H9 (cell line): ENCODE measurements at regions not wholly inside any gene's neighbourhood (a gene's known extent, or its start where the extent isn't known, plus 50 kb on each side); places are given as distances from the start of the nearest gene placed in this dataset.

Experiments used
- DNase-seq: peaks from one replicate; pipeline ENCODE4 v3.0.0-alpha.2; 2017
- H2AFZ ChIP-seq: one replicate; pipeline ENCODE4 v1.6.1; 2013; ENCODE audit warnings: mild to moderate bottlenecking, low read length, control low read depth, moderate library complexity
- H2AK5ac ChIP-seq: 2 replicates; pipeline ENCODE4 v1.6.1; 2013; ENCODE audit warnings: low read length, control low read depth, mixed read lengths; ENCODE audit not compliant: insufficient read length
- H2BK120ac ChIP-seq: one replicate; pipeline ENCODE4 v1.6.1; 2013; ENCODE audit warnings: low read depth, mild to moderate bottlenecking, low read length, control low read depth, inconsistent platforms; ENCODE audit not compliant: poor library complexity, severe bottlenecking
- H2BK12ac ChIP-seq: 2 replicates; pipeline ENCODE4 v1.6.1; 2013; ENCODE audit warnings: low read length, control low read depth, mixed read lengths, low read depth; ENCODE audit not compliant: insufficient read length
- H2BK15ac ChIP-seq: 2 replicates; pipeline ENCODE4 v1.6.1; 2013; ENCODE audit warnings: low read depth, low read length, control low read depth
- H2BK20ac ChIP-seq: one replicate; pipeline ENCODE4 v1.6.1; 2013; ENCODE audit warnings: low read depth, mild to moderate bottlenecking, low read length, control low read depth, inconsistent platforms; ENCODE audit not compliant: poor library complexity, severe bottlenecking
- H2BK5ac ChIP-seq: 2 replicates; pipeline ENCODE4 v1.6.1; 2013; ENCODE audit warnings: low read length, control low read depth, mixed read lengths; ENCODE audit not compliant: insufficient read length
- H3K14ac ChIP-seq: 2 replicates; pipeline ENCODE4 v1.6.1; 2013; ENCODE audit warnings: low read length, control low read depth; ENCODE audit not compliant: insufficient read depth
- H3K18ac ChIP-seq: 2 replicates; pipeline ENCODE4 v1.6.1; 2013; ENCODE audit warnings: low read depth, mild to moderate bottlenecking, mixed read lengths, low read length, control low read depth; ENCODE audit not compliant: insufficient read length
- H3K23ac ChIP-seq: 2 replicates; pipeline ENCODE4 v1.6.1; 2013; ENCODE audit warnings: low read length, control low read depth, mixed read lengths, low read depth; ENCODE audit not compliant: insufficient read length
- H3K23me2 ChIP-seq: 2 replicates; pipeline ENCODE4 v1.6.1; 2013; ENCODE audit warnings: low read depth, mild to moderate bottlenecking, mixed read lengths, low read length, control low read depth; ENCODE audit not compliant: insufficient read length, poor library complexity, severe bottlenecking
- H3K27ac ChIP-seq: 2 replicates; pipeline ENCODE4 v1.5.1; 2013; ENCODE audit warnings: low read length, control low read depth, mixed read lengths, low read depth; ENCODE audit not compliant: insufficient read length
- H3K27me3 ChIP-seq: 2 replicates; pipeline ENCODE4 v1.6.1; 2013; ENCODE audit warnings: low read length, control low read depth, inconsistent platforms; ENCODE audit not compliant: insufficient read depth
- H3K4ac ChIP-seq: 2 replicates; pipeline ENCODE4 v1.6.1; 2013; ENCODE audit warnings: low read depth, mild to moderate bottlenecking, control low read depth, inconsistent platforms, low read length, moderate library complexity
- H3K4me1 ChIP-seq: 2 replicates; pipeline ENCODE4 v1.6.1; 2013; ENCODE audit warnings: low read length, control low read depth, inconsistent platforms; ENCODE audit not compliant: insufficient read depth
- H3K4me2 ChIP-seq: 2 replicates; pipeline ENCODE4 v1.6.1; 2013; ENCODE audit warnings: low read length, control low read depth, mixed read lengths; ENCODE audit not compliant: insufficient read length, insufficient read depth
- H3K56ac ChIP-seq: 2 replicates; pipeline ENCODE4 v1.6.1; 2013; ENCODE audit warnings: low read depth, mild to moderate bottlenecking, mixed read lengths, low read length, control low read depth; ENCODE audit not compliant: insufficient read length
- H3K79me1 ChIP-seq: 2 replicates; pipeline ENCODE4 v1.6.1; 2013; ENCODE audit warnings: low read depth, mild to moderate bottlenecking, moderate library complexity, low read length, control low read depth, inconsistent platforms; ENCODE audit not compliant: insufficient read depth, poor library complexity, severe bottlenecking
- H3K79me2 ChIP-seq: 2 replicates; pipeline ENCODE4 v1.6.1; 2013; ENCODE audit warnings: low read length, control low read depth, inconsistent platforms; ENCODE audit not compliant: insufficient read depth
- H3K9ac ChIP-seq: 2 replicates; pipeline ENCODE4 v1.6.1; 2013; ENCODE audit warnings: low read length, control low read depth, mixed read lengths; ENCODE audit not compliant: insufficient read length; ENCODE audit errors: extremely low read depth
- H3K9me3 ChIP-seq: one replicate; pipeline ENCODE4 v1.6.1; 2013; ENCODE audit warnings: low read depth, low read length, inconsistent platforms; ENCODE audit not compliant: control insufficient read depth
- H3T11ph ChIP-seq: one replicate; pipeline ENCODE4 v1.6.1; 2013; ENCODE audit warnings: mild to moderate bottlenecking, low read length, control low read depth, inconsistent platforms
- H4K20me1 ChIP-seq: one replicate; pipeline ENCODE4 v1.6.1; 2013; ENCODE audit not compliant: control insufficient read depth, insufficient read length, insufficient read depth
- H4K5ac ChIP-seq: 2 replicates; pipeline ENCODE4 v1.6.1; 2013; ENCODE audit warnings: low read depth, mild to moderate bottlenecking, mixed read lengths, low read length, control low read depth; ENCODE audit not compliant: insufficient read length
- H4K8ac ChIP-seq: replicated peaks from 2 replicates; pipeline ENCODE4 v1.6.1; 2013; ENCODE audit warnings: low read length, control low read depth, mixed read lengths, low read depth; ENCODE audit not compliant: insufficient read length
- H4K91ac ChIP-seq: 2 replicates; pipeline ENCODE4 v1.6.1; 2013; ENCODE audit warnings: low read depth, mild to moderate bottlenecking, moderate library complexity, mixed read lengths, low read length, control low read depth; ENCODE audit not compliant: insufficient read length
- H3K27ac Mint-ChIP-seq, 3 experiments: 2 replicates in 2 of 3; 3 replicates in 1 of 3; pipeline ENCODE4 v1.8.0; 2020 to 2021; ENCODE audit warnings: mixed read lengths in 3 of 3, mild to moderate bottlenecking in 1 of 3, moderate library complexity in 1 of 3
- H3K27me3 Mint-ChIP-seq: 2 replicates; pipeline ENCODE4 v1.8.0; 2021; ENCODE audit warnings: low read depth, mild to moderate bottlenecking, moderate library complexity, mixed read lengths
- H3K36me3 Mint-ChIP-seq, 3 experiments: 2 replicates in 2 of 3; 3 replicates in 1 of 3; pipeline ENCODE4 v1.8.0; 2020 to 2021; ENCODE audit warnings: low read depth in 3 of 3, mixed read lengths in 3 of 3; ENCODE audit not compliant: insufficient read depth in 1 of 3
- H3K4me1 Mint-ChIP-seq, 2 experiments: 2 replicates each; pipeline ENCODE4 v1.8.0; 2020; ENCODE audit warnings: mixed read lengths in 2 of 2
- H3K4me3 Mint-ChIP-seq, 2 experiments: 2 replicates in 1 of 2; 3 replicates in 1 of 2; pipeline ENCODE4 v1.8.0; 2020 to 2021; ENCODE audit warnings: mild to moderate bottlenecking in 2 of 2, mixed read lengths in 2 of 2, moderate library complexity in 1 of 2
- H3K9me3 Mint-ChIP-seq, 2 experiments: 2 replicates in 1 of 2; 3 replicates in 1 of 2; pipeline ENCODE4 v1.8.0; 2020; ENCODE audit warnings: mild to moderate bottlenecking in 2 of 2, mixed read lengths in 2 of 2, moderate library complexity in 1 of 2
- TF ChIP-seq, protein P1 (sequence below): fragments of 200-600 bp; sonication (generic); conservative IDR thresholded peaks from 3 replicates; pipeline ENCODE4 v1.8.0; 2021; ENCODE audit warnings: antibody characterized with exemption, mild to moderate bottlenecking

- no peaks in the 10 kb centered on the region; the same call in 1 of the 2 replicates for H3K27me3 Mint-ChIP-seq
- no peaks in the 10 kb centered on the region for H3K36me3 Mint-ChIP-seq
- no peaks in the 10 kb centered on the region for H3K4me1 ChIP-seq
Observed at GRCh38 chr3:25025236-25025635, 402.8 kb upstream of the RARB start.

More at GRCh38 chr3:25025236-25025635, 402.8 kb upstream of the RARB start:
- H3K79me1 ChIP-seq: no peaks in the 10 kb centered on the region
- H3K27ac ChIP-seq: no peak overlapping the region
- no peak overlapping the region for H2AFZ ChIP-seq
- no peaks in the 10 kb centered on the region for H3K79me2 ChIP-seq
- no peak overlapping the region for H2BK20ac ChIP-seq
- H3T11ph ChIP-seq: no peak overlapping the region
- no peak overlapping the region for H2BK15ac ChIP-seq
- no peaks in the 10 kb centered on the region for H3K9me3 ChIP-seq
- Mint-ChIP-seq H3K4me1 (peaks cover 8 to 11% of the 10 kb centered on the region in 2 experiments; a peak in 3 of 4 replicates), H3K4me3 (no peak overlapping the region), H3K9me3 (no peaks in the 10 kb centered on the region), H3K27ac (no peak overlapping the region)
- no peak overlapping the region for H4K91ac ChIP-seq
- no peak overlapping the region for H2BK12ac ChIP-seq
- H3K9ac ChIP-seq: no peak overlapping the region
- H3K56ac ChIP-seq: no peak overlapping the region
- no peaks in the 10 kb centered on the region; the same call in 1 of the 2 replicates for H3K27me3 ChIP-seq
- H4K8ac ChIP-seq: no peak overlapping the region
- no peak overlapping the region for H3K23ac ChIP-seq
- no peak overlapping the region for H4K5ac ChIP-seq
- no peak overlapping the region for H2AK5ac ChIP-seq
- no peak overlapping the region for H3K4ac ChIP-seq
- H4K20me1 ChIP-seq: no peaks in the 10 kb centered on the region
- no peak overlapping the region for H3K18ac ChIP-seq
- TF ChIP-seq, protein P1, sequence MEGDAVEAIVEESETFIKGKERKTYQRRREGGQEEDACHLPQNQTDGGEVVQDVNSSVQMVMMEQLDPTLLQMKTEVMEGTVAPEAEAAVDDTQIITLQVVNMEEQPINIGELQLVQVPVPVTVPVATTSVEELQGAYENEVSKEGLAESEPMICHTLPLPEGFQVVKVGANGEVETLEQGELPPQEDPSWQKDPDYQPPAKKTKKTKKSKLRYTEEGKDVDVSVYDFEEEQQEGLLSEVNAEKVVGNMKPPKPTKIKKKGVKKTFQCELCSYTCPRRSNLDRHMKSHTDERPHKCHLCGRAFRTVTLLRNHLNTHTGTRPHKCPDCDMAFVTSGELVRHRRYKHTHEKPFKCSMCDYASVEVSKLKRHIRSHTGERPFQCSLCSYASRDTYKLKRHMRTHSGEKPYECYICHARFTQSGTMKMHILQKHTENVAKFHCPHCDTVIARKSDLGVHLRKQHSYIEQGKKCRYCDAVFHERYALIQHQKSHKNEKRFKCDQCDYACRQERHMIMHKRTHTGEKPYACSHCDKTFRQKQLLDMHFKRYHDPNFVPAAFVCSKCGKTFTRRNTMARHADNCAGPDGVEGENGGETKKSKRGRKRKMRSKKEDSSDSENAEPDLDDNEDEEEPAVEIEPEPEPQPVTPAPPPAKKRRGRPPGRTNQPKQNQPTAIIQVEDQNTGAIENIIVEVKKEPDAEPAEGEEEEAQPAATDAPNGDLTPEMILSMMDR: no peak
- H3K4me2 ChIP-seq: no peak overlapping the region
- no peaks in the 10 kb centered on the region for H3K23me2 ChIP-seq
- DNase-seq: no peak
- H3K14ac ChIP-seq: no peak overlapping the region
- no peak overlapping the region for H2BK5ac ChIP-seq
- no peak overlapping the region for H2BK120ac ChIP-seq
